Left lung (tissue), 4 donors: ENCODE measurements at regions not wholly inside any gene's neighbourhood (a gene's known extent, or its start where the extent isn't known, plus 50 kb on each side); places are given as distances from the start of the nearest gene placed in this dataset.

Source experiments
- ATAC-seq: fragments of 200-7000 bp; cut with Tn5 transposase; one replicate; pipeline ENCODE4 v1.9.1; 2020; ENCODE audit warnings: moderate library complexity
- DNase-seq, 4 donors: peaks; one replicate each; pipeline ENCODE4 v3.0.0-alpha.2; 2013 to 2020
- H3K27ac ChIP-seq, 2 donors: fragments of 200-600 bp; sonication (generic) in 1 of 2; one replicate each; pipeline versions ENCODE4 v1.5.0 to v1.8.0; 2020 to 2021
- H3K27me3 ChIP-seq, 2 donors: fragments of 200-600 bp; sonication (generic) in 1 of 2; one replicate each; pipeline versions ENCODE4 v1.5.0 to v1.8.0; 2020 to 2021
- H3K36me3 ChIP-seq, 2 donors: fragments of 200-600 bp; sonication (generic) in 1 of 2; one replicate each; pipeline versions ENCODE4 v1.5.0 to v1.8.0; 2020 to 2021
- H3K4me1 ChIP-seq, 2 donors: fragments of 200-600 bp; one replicate each; pipeline ENCODE4 v1.8.0; 2021
- H3K4me3 ChIP-seq, 2 donors: fragments of 200-600 bp; sonication (generic) in 1 of 2; one replicate each; pipeline versions ENCODE4 v1.5.0 to v1.8.0; 2020 to 2021; ENCODE audit warnings: mild to moderate bottlenecking in 1 of 2
- H3K9me3 ChIP-seq, 2 donors: fragments of 200-600 bp; sonication (generic) in 1 of 2; one replicate each; pipeline versions ENCODE4 v1.5.0 to v1.8.0; 2020 to 2021
- intact Hi-C, 2 donors: fragments of 100-400 bp; cut with DNase I; formaldehyde crosslinking; loops; one replicate each; pipeline versions ENCODE4 v1.11.2 to v1.14.2; 2022
- TF ChIP-seq, protein P1 (sequence below), 2 donors: fragments of 200-600 bp; sonication (generic) in 1 of 2; IDR thresholded peaks; one replicate each; pipeline versions ENCODE4 v1.5.0 to v1.8.0; 2021; ENCODE audit warnings: antibody characterized with exemption in 2 of 2
- donor health status: DM: no; HTN: yes; CAD: no.
- donor health status: DM: no; HTN: no; CAD: no.

DNA sequence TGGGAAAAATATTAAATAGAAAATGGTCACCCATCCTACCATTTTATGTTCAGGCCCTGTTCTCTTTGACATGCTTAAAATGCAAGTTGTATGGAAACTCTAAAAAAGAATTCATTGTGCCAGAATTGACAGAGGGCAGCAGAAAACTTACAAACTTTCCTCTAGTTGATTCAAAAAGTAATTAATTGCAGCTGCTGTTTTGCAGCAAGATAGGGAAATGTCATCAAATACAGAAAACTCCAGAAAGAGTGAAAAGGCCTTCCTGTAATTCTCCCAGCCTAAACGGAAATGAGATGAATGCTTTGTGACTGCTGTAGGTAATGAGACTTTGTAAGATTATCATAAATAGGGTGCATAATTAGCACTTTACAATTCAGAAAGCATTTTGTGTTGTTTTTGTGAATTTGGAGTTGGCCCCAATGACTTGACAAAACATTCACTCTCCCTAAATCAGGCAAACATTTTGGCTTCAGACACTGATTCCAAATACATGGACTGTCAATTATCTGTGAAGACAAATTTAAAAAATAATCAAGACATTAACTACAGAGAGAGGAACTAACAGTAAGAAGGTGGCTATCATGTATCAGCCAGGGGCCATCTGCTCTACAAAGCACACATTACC is 861.8 kb downstream of the SQOR start:
- Histone ChIP-seq H3K4me3 (no peak overlapping the region), H3K27ac (no peak overlapping the region), H3K36me3 (no peaks in the 10 kb centered on the region), H3K9me3 (peaks cover 0 to 9% of the 10 kb centered on the region in 2 donors), H3K4me1 (no peaks in the 10 kb centered on the region), H3K27me3 (no peaks in the 10 kb centered on the region)
- intact Hi-C loops = no loop called here
- DNase-seq (no peak), ATAC-seq (no peak)
- TF ChIP-seq, protein P1, sequence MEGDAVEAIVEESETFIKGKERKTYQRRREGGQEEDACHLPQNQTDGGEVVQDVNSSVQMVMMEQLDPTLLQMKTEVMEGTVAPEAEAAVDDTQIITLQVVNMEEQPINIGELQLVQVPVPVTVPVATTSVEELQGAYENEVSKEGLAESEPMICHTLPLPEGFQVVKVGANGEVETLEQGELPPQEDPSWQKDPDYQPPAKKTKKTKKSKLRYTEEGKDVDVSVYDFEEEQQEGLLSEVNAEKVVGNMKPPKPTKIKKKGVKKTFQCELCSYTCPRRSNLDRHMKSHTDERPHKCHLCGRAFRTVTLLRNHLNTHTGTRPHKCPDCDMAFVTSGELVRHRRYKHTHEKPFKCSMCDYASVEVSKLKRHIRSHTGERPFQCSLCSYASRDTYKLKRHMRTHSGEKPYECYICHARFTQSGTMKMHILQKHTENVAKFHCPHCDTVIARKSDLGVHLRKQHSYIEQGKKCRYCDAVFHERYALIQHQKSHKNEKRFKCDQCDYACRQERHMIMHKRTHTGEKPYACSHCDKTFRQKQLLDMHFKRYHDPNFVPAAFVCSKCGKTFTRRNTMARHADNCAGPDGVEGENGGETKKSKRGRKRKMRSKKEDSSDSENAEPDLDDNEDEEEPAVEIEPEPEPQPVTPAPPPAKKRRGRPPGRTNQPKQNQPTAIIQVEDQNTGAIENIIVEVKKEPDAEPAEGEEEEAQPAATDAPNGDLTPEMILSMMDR (IDR thresholded peaks at IDR 0.05) = no peak

- Histone ChIP-seq H3K27me3 (no peaks in the 10 kb centered on the region), H3K4me1 (no peaks in the 10 kb centered on the region), H3K36me3 (no peaks in the 10 kb centered on the region), H3K9me3 (no peaks in the 10 kb centered on the region), H3K27ac (no peak overlapping the region), H3K4me3 (no peak overlapping the region)
- no peak for DNase-seq
- no peak for ATAC-seq
- TF ChIP-seq, protein P1 (IDR thresholded peaks at IDR 0.05) = no peak
- intact Hi-C loops = no loop called here
Measured at GRCh38 chr15:46502667-46503066, 867.8 kb downstream of the SQOR start.

GRCh38 chr15:46518381-46518780 is 883.6 kb downstream of the SQOR start:
- TF ChIP-seq, protein P1 (IDR thresholded peaks at IDR 0.05) = no peak
- H3K27me3 ChIP-seq = no peaks in the 10 kb centered on the region
- DNase-seq (no peak), ATAC-seq (no peak)
- peaks cover 0 to 12% of the 10 kb centered on the region in 2 donors for H3K9me3 ChIP-seq
- no peaks in the 10 kb centered on the region for H3K4me1 ChIP-seq
- no peaks in the 10 kb centered on the region for H3K36me3 ChIP-seq
- intact Hi-C loops = no loop called here
- H3K4me3 ChIP-seq = no peak overlapping the region
- H3K27ac ChIP-seq = no peak overlapping the region

GRCh38 chr15:46523701-46524100 is 888.9 kb downstream of the SQOR start:
- Histone ChIP-seq H3K36me3 (no peaks in the 10 kb centered on the region), H3K4me1 (no peaks in the 10 kb centered on the region), H3K9me3 (peaks cover 0 to 3% of the 10 kb centered on the region in 2 donors), H3K4me3 (no peak overlapping the region), H3K27ac (no peak overlapping the region), H3K27me3 (no peaks in the 10 kb centered on the region)
- intact Hi-C loops = no loop called here
- DNase-seq (no peak), ATAC-seq (no peak)
- TF ChIP-seq, protein P1 (IDR thresholded peaks at IDR 0.05) = no peak

GRCh38 chr15:46525984-46526725 is 891.3 kb downstream of the SQOR start:
- no peaks in the 10 kb centered on the region for H3K27me3 ChIP-seq
- H3K9me3 ChIP-seq = peaks cover 0 to 3% of the 10 kb centered on the region in 2 donors
- no peak overlapping the region for H3K4me3 ChIP-seq
- ATAC-seq = no peak
- H3K27ac ChIP-seq = no peak overlapping the region
- no peaks in the 10 kb centered on the region for H3K4me1 ChIP-seq
- intact Hi-C loops = no loop called here
- TF ChIP-seq, protein P1 (IDR thresholded peaks at IDR 0.05) = no peak
- no peak for DNase-seq
- no peaks in the 10 kb centered on the region for H3K36me3 ChIP-seq
